GM12878 (cell line): ENCODE measurements at regions not wholly inside any gene's neighbourhood (a gene's known extent, or its start where the extent isn't known, plus 50 kb on each side); places are given as distances from the start of the nearest gene placed in this dataset.

ENCODE experiments used
- BHLHE40 ChIP-seq, 2 experiments: fragments of 450-650 bp in 1 of 2; IDR thresholded peaks; 2 replicates each; pipeline ENCODE4 v1.6.1; 2011 to 2017; ENCODE audit warnings: low read depth in 2 of 2, borderline replicate concordance in 1 of 2, improper control_type of control experiment in 1 of 2, low read length in 1 of 2, mild to moderate bottlenecking in 1 of 2
- CREM ChIP-seq: IDR thresholded peaks from 2 replicates; pipeline ENCODE4 v1.6.1; 2014; ENCODE audit warnings: antibody characterized with exemption, low read depth
- CTCF ChIP-seq, 3 experiments: IDR thresholded peaks in 2 of 3; conservative IDR thresholded peaks in 1 of 3; 2 replicates each; pipeline ENCODE4 v1.5.1; 2011; ENCODE audit warnings: low read depth in 3 of 3, low read length in 3 of 3, mild to moderate bottlenecking in 3 of 3, control low read depth in 2 of 3, moderate library complexity in 2 of 3, inconsistent platforms in 1 of 3, mixed read lengths in 1 of 3; ENCODE audit not compliant: control insufficient read depth in 2 of 3, insufficient read depth in 1 of 3; ENCODE audit errors: extremely low read depth in 1 of 3
- EZH2 ChIP-seq: IDR thresholded peaks from 2 replicates; pipeline ENCODE4 v1.6.1; 2012; ENCODE audit warnings: low read depth, mild to moderate bottlenecking, control low read depth, inconsistent platforms, low read length, borderline replicate concordance; ENCODE audit not compliant: control insufficient read depth
- POLR2A ChIP-seq: IDR thresholded peaks from 2 replicates; pipeline ENCODE4 v1.6.1; 2011; ENCODE audit warnings: low read depth, mild to moderate bottlenecking, low read length
- TAF1 ChIP-seq: IDR thresholded peaks from 2 replicates; pipeline ENCODE4 v1.6.1; 2011; ENCODE audit warnings: mild to moderate bottlenecking, low read depth, low read length, borderline replicate concordance
- ZSCAN29 ChIP-seq: fragments of 450-650 bp; IDR thresholded peaks from 2 replicates; pipeline ENCODE4 v1.6.1; 2017; ENCODE audit warnings: mild to moderate bottlenecking, moderate library complexity
- TF ChIP-seq, protein P1 (sequence below): IDR thresholded peaks from 2 replicates; pipeline ENCODE4 v1.6.1; 2012; ENCODE audit warnings: low read length, inconsistent platforms
- TF ChIP-seq, protein P2 (sequence below): IDR thresholded peaks from 2 replicates; pipeline ENCODE4 v1.6.1; 2012; ENCODE audit warnings: low read depth, low read length, improper control_type of control experiment
- TF ChIP-seq, protein P3 (sequence below): IDR thresholded peaks from 2 replicates; pipeline ENCODE4 v1.6.1; 2012; ENCODE audit warnings: mild to moderate bottlenecking, low read depth, low read length

- TF ChIP-seq EZH2 = no peak
- no peak for TF ChIP-seq CTCF (IDR thresholded peaks at IDR 0.05 in 2 of 3, conservative IDR thresholded peaks at IDR 0.05 in 1 of 3; ENCODE audit: control insufficient read depth in 2 of 3, extremely low read depth in 1 of 3, insufficient read depth in 1 of 3, low read depth in 3 of 3, low read length in 3 of 3)
- no peak for TF ChIP-seq POLR2A
- no peak for TF ChIP-seq ZSCAN29
- no peak for TF ChIP-seq BHLHE40 (IDR thresholded peaks at IDR 0.05; ENCODE audit: borderline replicate concordance in 1 of 2, low read depth in 2 of 2, low read length in 1 of 2)
- TF ChIP-seq CREM = no peak
- TF ChIP-seq, protein P1, sequence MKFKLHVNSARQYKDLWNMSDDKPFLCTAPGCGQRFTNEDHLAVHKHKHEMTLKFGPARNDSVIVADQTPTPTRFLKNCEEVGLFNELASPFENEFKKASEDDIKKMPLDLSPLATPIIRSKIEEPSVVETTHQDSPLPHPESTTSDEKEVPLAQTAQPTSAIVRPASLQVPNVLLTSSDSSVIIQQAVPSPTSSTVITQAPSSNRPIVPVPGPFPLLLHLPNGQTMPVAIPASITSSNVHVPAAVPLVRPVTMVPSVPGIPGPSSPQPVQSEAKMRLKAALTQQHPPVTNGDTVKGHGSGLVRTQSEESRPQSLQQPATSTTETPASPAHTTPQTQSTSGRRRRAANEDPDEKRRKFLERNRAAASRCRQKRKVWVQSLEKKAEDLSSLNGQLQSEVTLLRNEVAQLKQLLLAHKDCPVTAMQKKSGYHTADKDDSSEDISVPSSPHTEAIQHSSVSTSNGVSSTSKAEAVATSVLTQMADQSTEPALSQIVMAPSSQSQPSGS = no peak
- TF ChIP-seq, protein P2, sequence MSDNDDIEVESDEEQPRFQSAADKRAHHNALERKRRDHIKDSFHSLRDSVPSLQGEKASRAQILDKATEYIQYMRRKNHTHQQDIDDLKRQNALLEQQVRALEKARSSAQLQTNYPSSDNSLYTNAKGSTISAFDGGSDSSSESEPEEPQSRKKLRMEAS = no peak
- TF ChIP-seq TAF1 = no peak
- TF ChIP-seq, protein P3, sequence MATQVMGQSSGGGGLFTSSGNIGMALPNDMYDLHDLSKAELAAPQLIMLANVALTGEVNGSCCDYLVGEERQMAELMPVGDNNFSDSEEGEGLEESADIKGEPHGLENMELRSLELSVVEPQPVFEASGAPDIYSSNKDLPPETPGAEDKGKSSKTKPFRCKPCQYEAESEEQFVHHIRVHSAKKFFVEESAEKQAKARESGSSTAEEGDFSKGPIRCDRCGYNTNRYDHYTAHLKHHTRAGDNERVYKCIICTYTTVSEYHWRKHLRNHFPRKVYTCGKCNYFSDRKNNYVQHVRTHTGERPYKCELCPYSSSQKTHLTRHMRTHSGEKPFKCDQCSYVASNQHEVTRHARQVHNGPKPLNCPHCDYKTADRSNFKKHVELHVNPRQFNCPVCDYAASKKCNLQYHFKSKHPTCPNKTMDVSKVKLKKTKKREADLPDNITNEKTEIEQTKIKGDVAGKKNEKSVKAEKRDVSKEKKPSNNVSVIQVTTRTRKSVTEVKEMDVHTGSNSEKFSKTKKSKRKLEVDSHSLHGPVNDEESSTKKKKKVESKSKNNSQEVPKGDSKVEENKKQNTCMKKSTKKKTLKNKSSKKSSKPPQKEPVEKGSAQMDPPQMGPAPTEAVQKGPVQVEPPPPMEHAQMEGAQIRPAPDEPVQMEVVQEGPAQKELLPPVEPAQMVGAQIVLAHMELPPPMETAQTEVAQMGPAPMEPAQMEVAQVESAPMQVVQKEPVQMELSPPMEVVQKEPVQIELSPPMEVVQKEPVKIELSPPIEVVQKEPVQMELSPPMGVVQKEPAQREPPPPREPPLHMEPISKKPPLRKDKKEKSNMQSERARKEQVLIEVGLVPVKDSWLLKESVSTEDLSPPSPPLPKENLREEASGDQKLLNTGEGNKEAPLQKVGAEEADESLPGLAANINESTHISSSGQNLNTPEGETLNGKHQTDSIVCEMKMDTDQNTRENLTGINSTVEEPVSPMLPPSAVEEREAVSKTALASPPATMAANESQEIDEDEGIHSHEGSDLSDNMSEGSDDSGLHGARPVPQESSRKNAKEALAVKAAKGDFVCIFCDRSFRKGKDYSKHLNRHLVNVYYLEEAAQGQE = no peak
Measured at GRCh38 chr3:178475062-178475461, 61.2 kb upstream of the KCNMB2 start.
